Left renal pelvis (tissue), 4 donors: ENCODE measurements at regions not wholly inside any gene's neighbourhood (a gene's known extent, or its start where the extent isn't known, plus 50 kb on each side); places are given as distances from the start of the nearest gene placed in this dataset.
"Not testable (repeated sequence)": the region's sequence is repeated elsewhere in the genome, so short reads cannot be mapped to it uniquely, and the experiment has no call there.

Source experiments
- DNase-seq, 4 donors: peaks; one replicate each; pipeline ENCODE4 v3.0.0-alpha.2; 2013; ENCODE audit warnings: low read depth in 4 of 4, low spot score in 3 of 4

- no peak for DNase-seq
These were observed 273.8 kb downstream of the RPS6KC1 start for GRCh38 chr1:213324859-213325258.

GRCh38 chr1:213325482-213325881 is 274.4 kb downstream of the RPS6KC1 start:
- no peak for DNase-seq

GRCh38 chr1:213326281-213327016 is 275.4 kb downstream of the RPS6KC1 start:
- DNase-seq = no peak

- no peak for DNase-seq
These were observed 276.1 kb downstream of the RPS6KC1 start for GRCh38 chr1:213327017-213327667.

GRCh38 chr1:213329406-213330008 is 278.5 kb downstream of the RPS6KC1 start:
- no peak for DNase-seq

GRCh38 chr1:213330281-213330680 is 279.2 kb downstream of the RPS6KC1 start:
- DNase-seq = no peak

- DNase-seq = no peak
These were observed 280.7 kb downstream of the RPS6KC1 start for GRCh38 chr1:213331631-213332175.

GRCh38 chr1:213332491-213332890 is 281.4 kb downstream of the RPS6KC1 start:
- no peak for DNase-seq

GRCh38 chr1:213333121-213333520 is 282.1 kb downstream of the RPS6KC1 start:
- no peak for DNase-seq

- DNase-seq = no peak
These were observed 284.0 kb downstream of the RPS6KC1 start for GRCh38 chr1:213335084-213335483.

- no peak for DNase-seq
These were observed 286.1 kb downstream of the RPS6KC1 start for GRCh38 chr1:213337025-213337678.

- no peak for DNase-seq
These were observed 289.6 kb downstream of the RPS6KC1 start for GRCh38 chr1:213340593-213340992.

- DNase-seq = no peak
These were observed 294.6 kb downstream of the RPS6KC1 start for GRCh38 chr1:213345621-213346020.

- DNase-seq = no peak
These were observed 306.4 kb downstream of the RPS6KC1 start for GRCh38 chr1:213357403-213357802.

GRCh38 chr1:213358368-213358767 is 307.3 kb downstream of the RPS6KC1 start:
- DNase-seq = not testable (repeated sequence)

GRCh38 chr1:213362598-213362997 is 311.6 kb downstream of the RPS6KC1 start:
- no peak for DNase-seq

- DNase-seq = no peak
These were observed 315.2 kb downstream of the RPS6KC1 start for GRCh38 chr1:213366141-213366831.

- no peak for DNase-seq
These were observed 318.4 kb downstream of the RPS6KC1 start for GRCh38 chr1:213369465-213369864.

GRCh38 chr1:213370523-213370922 is 319.5 kb downstream of the RPS6KC1 start:
- no peak for DNase-seq

GRCh38 chr1:213371525-213371846 is 320.4 kb downstream of the RPS6KC1 start:
- no peak for DNase-seq
